ENCODE measurements at regions not wholly inside any gene's neighbourhood (a gene's known extent, or its start where the extent isn't known, plus 50 kb on each side); places are given as distances from the start of the nearest gene placed in this dataset.

- DNase-seq: no peak
- no peak for TF ChIP-seq GATA1 (IDR thresholded peaks at IDR 0.05; ENCODE audit: low read depth, low read length)
- TF ChIP-seq POLR2A (IDR thresholded peaks at IDR 0.05; ENCODE audit: low read length): no peak
These were observed 697.7 kb downstream of the TUSC7 start for GRCh38 chr3:117407317-117407716.

DNA sequence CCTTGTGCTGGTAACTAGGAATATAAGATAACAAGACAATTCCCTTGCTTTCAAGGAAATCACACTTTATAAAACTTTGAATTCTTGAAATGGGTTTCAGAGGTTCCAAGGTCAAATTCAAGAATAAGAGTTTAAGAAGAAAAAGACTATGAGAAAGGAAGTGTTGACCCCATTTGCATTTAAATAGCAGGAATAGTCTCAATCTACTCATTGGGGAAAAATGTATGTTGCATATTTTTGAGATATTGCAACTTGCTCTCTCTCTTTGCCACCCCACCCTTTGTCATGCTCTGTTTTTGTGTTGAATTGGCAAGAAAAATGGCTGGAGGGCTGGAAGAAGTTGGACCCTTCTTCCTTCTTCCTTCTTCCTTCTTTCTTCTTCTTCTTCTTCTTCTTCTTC is 699.2 kb downstream of the TUSC7 start:
- no peak for TF ChIP-seq GATA1 (IDR thresholded peaks at IDR 0.05; ENCODE audit: low read depth, low read length)
- TF ChIP-seq POLR2A (IDR thresholded peaks at IDR 0.05; ENCODE audit: low read length): no peak
- DNase-seq: no peak

DNA sequence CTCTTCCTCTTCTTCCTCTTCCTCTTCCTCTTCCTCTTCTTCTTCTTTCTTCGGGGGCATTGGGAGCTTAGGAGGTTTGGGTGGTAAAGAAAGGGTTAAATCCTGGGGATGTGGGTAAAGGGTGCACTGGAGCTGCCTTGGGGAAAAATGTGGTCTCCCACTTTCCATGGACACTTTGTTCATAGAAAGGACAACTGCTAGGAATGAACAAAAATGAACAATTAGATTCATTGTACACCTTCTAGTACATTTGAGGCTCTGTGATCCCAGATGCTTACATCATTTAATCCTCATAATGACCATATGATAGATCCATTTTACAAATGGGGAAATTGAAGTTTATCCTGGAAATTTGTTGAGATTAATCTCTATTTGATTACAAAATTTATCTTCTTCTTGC is 699.7 kb downstream of the TUSC7 start:
- no peak for TF ChIP-seq GATA1 (IDR thresholded peaks at IDR 0.05; ENCODE audit: low read depth, low read length)
- no peak for TF ChIP-seq POLR2A (IDR thresholded peaks at IDR 0.05; ENCODE audit: low read length)

GRCh38 chr3:117409701-117410459 is 700.3 kb downstream of the TUSC7 start:
- TF ChIP-seq POLR2A (IDR thresholded peaks at IDR 0.05; ENCODE audit: low read length) (no peak), GATA1 (IDR thresholded peaks at IDR 0.05; ENCODE audit: low read depth, low read length) (no peak)
- DNase-seq: no peak

More for the DNA sequence above, 699.7 kb downstream of the TUSC7 start:
- DNase-seq: no peak

- no peak for DNase-seq
- no peak for TF ChIP-seq GATA1 (IDR thresholded peaks at IDR 0.05; ENCODE audit: low read depth, low read length)
- TF ChIP-seq POLR2A (IDR thresholded peaks at IDR 0.05; ENCODE audit: low read length): no peak
These were observed 702.4 kb downstream of the TUSC7 start for GRCh38 chr3:117411971-117412370.

GRCh38 chr3:117417411-117417810 is 707.8 kb downstream of the TUSC7 start:
- TF ChIP-seq POLR2A (IDR thresholded peaks at IDR 0.05; ENCODE audit: low read length): no peak
- TF ChIP-seq GATA1 (IDR thresholded peaks at IDR 0.05; ENCODE audit: low read depth, low read length): no peak
- DNase-seq: no peak

DNA sequence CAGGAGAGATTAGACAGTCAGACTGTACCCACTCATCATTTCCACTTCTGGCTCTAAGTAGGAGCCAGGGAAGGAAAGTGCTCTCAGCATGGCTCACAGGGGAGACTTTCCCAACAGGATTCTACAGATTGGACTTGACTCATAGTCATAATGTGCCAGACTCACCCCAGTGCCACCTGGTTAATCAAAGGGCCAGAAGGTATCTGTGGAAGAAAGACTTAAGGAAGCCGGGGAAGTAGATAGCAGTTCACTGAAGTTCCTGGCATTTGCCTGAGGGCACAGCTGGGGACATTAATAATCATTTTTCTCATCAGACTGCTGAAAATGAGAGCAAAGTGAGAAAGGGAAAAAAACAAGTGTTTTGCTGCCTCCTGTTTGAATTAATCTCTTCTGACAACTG is 717.5 kb downstream of the TUSC7 start:
- DNase-seq: no peak
- TF ChIP-seq POLR2A (IDR thresholded peaks at IDR 0.05; ENCODE audit: low read length) (no peak), GATA1 (IDR thresholded peaks at IDR 0.05; ENCODE audit: low read depth, low read length) (no peak)

DNA sequence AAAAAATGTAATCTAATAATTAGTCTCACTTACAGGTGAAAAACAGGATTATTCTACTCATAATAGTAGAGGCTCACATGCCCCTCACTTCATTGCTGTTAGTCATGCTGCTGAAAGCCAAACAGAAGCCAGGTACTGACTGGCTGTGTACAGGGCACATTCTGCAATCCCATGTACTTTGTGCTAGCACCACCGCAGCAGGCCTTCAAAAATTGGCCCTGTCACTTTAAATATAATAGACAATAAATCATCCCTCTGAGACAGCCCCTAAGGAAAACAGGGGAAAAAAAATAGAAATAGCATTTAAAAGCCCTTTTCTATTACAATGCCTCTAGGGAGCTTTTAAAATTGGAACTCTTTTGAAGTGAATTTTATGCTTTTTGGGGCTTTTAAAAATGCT is 723.8 kb downstream of the TUSC7 start:
- TF ChIP-seq POLR2A (IDR thresholded peaks at IDR 0.05; ENCODE audit: low read length) (no peak), GATA1 (IDR thresholded peaks at IDR 0.05; ENCODE audit: low read depth, low read length) (no peak)
- no peak for DNase-seq

DNA sequence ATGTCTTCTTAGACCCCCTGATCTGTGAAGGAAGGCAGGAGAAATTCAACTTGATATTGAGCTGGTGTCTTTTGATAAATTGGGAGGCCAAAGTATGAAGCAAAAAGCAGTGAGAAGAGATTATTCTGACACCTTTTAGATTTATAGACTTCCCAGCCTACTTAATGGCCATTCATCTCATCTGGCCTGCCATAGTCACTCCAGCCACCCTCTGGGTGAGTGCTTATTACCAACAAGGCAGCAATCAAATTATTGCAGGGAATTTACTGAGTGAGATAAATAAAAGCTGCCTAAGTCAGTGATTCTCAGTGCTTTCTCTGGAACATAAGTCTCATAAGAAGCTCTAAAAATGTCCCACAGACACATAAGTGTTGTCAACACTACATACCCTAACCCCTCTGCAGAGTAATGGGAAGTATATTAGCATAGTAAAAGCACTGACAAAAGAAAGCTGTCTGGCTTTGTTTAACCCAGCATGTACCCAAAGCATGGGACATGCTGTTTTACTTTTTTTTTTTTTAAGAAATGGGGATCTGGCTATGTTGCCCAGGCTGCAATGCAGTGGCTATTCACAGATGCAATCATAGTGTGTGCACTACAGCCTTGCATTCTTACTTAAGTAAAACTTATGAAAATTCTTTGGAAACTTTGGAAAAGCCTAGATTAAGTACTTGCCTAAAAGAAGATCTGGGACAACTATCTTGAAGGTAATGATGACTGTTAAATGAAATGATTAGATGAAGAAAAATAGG is 725.3 kb downstream of the TUSC7 start:
- DNase-seq: no peak
- TF ChIP-seq POLR2A (IDR thresholded peaks at IDR 0.05; ENCODE audit: low read length) (no peak), GATA1 (IDR thresholded peaks at IDR 0.05; ENCODE audit: low read depth, low read length) (no peak)

DNA sequence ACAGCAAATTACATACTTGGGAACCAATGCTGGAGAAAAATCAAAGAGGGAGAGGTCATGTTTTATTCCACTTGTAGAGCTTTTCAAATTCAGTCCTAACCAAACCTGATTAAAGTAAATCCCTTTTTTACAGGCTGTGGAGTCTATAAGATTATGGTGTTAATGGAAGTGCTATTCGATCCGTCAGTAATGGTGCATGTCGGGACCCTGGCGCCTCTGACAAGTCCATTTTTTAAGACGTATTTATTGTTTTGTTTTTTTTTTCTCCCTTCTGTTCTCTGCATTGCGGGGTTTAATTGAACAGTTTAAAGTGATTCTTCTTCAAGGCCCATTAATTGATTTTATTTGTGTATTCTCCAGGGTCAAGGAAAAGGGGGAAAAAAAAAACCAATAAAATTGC is 725.9 kb downstream of the TUSC7 start:
- DNase-seq: no peak
- no peak for TF ChIP-seq GATA1 (IDR thresholded peaks at IDR 0.05; ENCODE audit: low read depth, low read length)
- no peak for TF ChIP-seq POLR2A (IDR thresholded peaks at IDR 0.05; ENCODE audit: low read length)

DNA sequence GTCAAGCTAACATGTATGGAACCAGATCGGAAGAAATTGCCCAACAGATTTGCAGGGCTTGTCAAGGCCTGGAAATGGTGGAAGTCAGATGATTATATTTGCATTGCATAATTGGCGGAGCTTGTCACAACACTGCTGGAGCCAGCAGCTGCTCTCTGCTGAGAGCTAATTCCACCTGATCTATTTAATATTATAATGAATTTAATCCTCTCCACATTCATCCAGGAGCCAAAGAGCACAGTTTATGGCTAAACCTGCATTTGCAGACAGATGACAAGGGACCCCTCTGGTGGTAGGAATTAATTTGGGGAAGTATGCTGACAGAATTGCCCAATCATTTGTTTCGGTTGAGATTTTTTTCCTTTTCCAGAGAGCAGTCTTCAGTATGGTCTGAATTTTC is 730.2 kb downstream of the TUSC7 start:
- no peak for DNase-seq
- TF ChIP-seq GATA1 (IDR thresholded peaks at IDR 0.05; ENCODE audit: low read depth, low read length): no peak
- TF ChIP-seq POLR2A (IDR thresholded peaks at IDR 0.05; ENCODE audit: low read length): no peak

DNA sequence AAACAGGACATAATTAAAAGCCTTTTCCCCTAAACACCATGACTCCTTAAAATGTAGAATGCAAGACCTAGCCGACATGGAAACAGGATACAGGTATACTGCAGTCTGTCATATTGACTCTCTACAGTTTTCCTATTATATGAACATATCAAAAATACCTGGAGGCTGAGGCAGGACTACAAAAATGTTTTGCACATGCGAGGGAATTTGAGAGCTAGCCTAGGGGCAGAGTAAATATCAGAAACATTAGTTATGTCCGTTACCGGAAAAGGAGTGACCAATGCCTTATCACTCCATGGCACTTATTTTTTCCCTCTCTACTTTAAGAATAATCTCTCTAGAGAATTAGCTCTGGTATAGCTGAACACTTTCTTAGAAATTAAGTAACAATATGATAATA is 732.3 kb downstream of the TUSC7 start:
- DNase-seq: no peak
- no peak for TF ChIP-seq GATA1 (IDR thresholded peaks at IDR 0.05; ENCODE audit: low read depth, low read length)
- no peak for TF ChIP-seq POLR2A (IDR thresholded peaks at IDR 0.05; ENCODE audit: low read length)

DNA sequence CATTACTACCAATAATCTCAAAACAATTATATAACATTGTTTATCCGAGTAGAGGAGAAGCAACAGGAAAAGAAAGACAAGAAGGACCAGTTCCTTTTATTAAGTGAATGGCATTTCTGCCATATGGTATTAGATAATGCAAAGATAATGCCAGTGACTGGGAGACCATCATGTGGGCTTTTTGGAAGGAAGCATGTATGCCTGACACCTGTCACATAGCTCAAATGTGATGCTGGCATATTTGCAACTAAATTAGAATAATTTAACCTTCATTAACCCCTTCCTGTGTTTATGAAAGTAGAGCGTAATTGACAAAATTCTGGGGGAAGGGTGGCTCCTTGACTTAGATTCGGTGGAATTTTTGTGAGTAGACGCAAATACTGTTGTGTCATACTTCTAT is 733.0 kb downstream of the TUSC7 start:
- DNase-seq: no peak
- TF ChIP-seq POLR2A (IDR thresholded peaks at IDR 0.05; ENCODE audit: low read length): no peak
- no peak for TF ChIP-seq GATA1 (IDR thresholded peaks at IDR 0.05; ENCODE audit: low read depth, low read length)

DNA sequence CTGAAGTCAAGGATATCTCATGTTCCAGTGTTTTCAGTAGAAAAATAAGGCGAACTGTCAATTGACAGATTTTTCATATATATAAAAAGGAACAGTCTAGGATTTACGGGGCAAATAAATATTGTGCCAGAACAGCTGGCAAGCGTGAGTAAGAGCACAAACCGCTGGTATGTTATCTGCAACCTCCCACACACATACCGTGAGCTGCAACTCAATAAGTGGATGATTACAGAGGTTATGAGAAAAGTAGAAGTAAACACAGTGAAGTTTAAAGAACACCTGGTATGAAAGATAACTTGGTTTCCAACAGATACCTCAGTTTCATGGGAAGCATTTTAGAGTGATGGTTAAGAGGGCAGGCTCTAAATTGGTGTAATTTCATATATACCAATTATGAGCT is 733.4 kb downstream of the TUSC7 start:
- no peak for DNase-seq

GRCh38 chr3:117444175-117444574 is 734.6 kb downstream of the TUSC7 start:
- TF ChIP-seq GATA1 (IDR thresholded peaks at IDR 0.05; ENCODE audit: low read depth, low read length): no peak
- no peak for TF ChIP-seq POLR2A (IDR thresholded peaks at IDR 0.05; ENCODE audit: low read length)
- no peak for DNase-seq

More for the DNA sequence above, 733.4 kb downstream of the TUSC7 start:
- TF ChIP-seq GATA1 (IDR thresholded peaks at IDR 0.05; ENCODE audit: low read depth, low read length): no peak
- TF ChIP-seq POLR2A (IDR thresholded peaks at IDR 0.05; ENCODE audit: low read length): no peak
